HG02678 (cell line): ENCODE measurements at regions not wholly inside any gene's neighbourhood (a gene's known extent, or its start where the extent isn't known, plus 50 kb on each side); places are given as distances from the start of the nearest gene placed in this dataset.

ENCODE experiments used
- ATAC-seq: cut with Tn5 transposase; IDR thresholded peaks from one replicate; pipeline ENCODE4 v1.9.1; 2021; ENCODE audit warnings: mild to moderate bottlenecking, moderate library complexity; ENCODE audit not compliant: unreplicated experiment

- no peak for ATAC-seq
Observed at GRCh38 chr13:85243831-85244230, 555.4 kb downstream of the SLITRK6 start.

- no peak for ATAC-seq
Observed at GRCh38 chr13:85241060-85241459, 558.2 kb downstream of the SLITRK6 start.

GRCh38 chr13:85236413-85236812 lies 562.8 kb downstream of the SLITRK6 start:
- no peak for ATAC-seq

GRCh38 chr13:85230691-85231093 lies 568.5 kb downstream of the SLITRK6 start:
- no peak for ATAC-seq

GRCh38 chr13:85228692-85229091 lies 570.5 kb downstream of the SLITRK6 start:
- no peak for ATAC-seq

DNA sequence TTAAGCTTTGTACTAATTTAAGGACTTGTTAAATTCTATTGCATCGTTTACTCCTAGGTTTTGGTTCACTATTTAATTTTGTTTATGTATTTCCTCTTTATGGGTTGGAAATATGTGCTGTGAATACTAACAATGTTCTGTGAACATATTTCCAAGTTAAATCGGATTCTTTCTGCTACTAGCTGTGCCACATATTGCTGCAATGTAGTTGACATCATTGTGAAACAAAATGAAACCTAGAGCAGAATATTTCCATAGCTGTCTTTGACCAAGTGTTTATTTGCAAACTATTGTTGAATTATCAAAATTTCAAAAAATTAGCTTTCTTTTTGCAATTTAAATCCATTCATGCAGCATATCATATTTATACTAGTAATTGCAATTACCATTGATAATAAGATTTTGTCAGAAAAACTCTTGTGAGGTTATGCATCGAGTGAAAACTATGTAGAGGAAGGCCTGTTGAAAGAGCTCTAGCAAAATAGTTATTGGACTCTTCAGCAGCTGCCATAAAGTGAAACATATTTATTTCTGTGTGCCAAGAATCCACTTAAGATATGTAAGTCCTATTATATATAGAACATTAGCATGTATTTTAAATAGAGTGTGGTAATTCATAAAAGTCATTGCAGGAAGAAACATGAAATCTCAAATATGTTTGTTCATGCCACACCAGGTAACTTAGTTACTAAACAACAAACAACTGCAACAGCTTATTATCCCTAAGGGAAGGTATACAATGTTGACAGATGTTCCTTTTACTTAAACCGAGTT lies 575.1 kb downstream of the SLITRK6 start:
- ATAC-seq = no peak

- no peak for ATAC-seq
Observed at GRCh38 chr13:85216576-85216975, 582.6 kb downstream of the SLITRK6 start.

GRCh38 chr13:85212692-85213091 lies 586.5 kb downstream of the SLITRK6 start:
- ATAC-seq = no peak

- ATAC-seq = no peak
Observed at GRCh38 chr13:85204668-85205344, 594.4 kb downstream of the SLITRK6 start.

DNA sequence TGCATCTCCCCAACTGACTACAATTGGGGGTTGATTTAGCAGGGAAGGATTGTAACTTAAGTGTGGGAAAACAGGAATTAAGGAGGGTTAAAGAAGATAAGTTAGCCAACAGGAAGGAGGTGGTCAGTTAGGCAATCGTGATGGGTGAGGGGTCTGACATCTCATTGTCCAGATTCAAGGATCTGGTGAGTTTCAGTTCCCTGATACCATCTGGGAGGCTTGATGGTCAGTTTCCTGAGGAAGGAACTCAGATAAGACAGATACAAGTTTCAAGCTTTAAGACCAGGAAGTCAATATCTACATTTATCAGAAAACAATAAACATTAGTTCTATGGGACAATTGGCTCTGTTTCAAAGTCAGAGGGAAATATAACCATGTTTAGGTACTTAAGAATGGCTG lies 601.8 kb downstream of the SLITRK6 start:
- no peak for ATAC-seq

- ATAC-seq = no peak
Observed at GRCh38 chr13:85194482-85194881, 604.7 kb downstream of the SLITRK6 start.

DNA sequence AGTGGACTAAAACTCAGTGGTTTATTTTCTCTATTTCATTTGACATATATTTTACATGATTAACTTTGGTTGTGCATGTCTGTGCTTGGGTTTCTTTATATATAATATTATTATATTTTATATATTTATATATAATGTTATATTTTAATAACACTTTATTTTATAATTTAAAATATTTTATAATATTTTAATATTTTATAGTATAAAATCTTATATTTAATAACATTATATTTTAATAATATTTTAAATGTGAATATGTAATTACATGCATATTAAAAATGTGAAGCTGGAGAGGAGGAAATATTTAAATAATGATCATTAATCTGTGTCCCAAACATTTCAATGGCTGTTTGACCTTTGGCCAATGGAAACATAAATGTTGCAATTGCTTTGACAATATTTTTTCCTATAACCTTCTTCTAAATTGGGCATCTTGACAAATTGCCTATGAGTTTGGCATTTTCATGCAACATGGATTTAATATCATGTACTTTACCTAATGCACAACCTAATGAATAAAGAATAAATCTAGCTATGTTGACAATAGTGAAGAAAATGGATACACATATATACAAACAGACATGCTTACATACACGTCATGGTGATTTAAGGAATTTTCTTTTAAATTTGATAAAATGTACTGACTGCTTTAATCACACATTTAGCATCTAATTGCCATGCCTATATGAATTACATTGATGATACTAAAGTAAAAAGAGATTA lies 607.1 kb downstream of the SLITRK6 start:
- ATAC-seq = no peak

- no peak for ATAC-seq
Observed at GRCh38 chr13:85186356-85187045, 612.7 kb downstream of the SLITRK6 start.

DNA sequence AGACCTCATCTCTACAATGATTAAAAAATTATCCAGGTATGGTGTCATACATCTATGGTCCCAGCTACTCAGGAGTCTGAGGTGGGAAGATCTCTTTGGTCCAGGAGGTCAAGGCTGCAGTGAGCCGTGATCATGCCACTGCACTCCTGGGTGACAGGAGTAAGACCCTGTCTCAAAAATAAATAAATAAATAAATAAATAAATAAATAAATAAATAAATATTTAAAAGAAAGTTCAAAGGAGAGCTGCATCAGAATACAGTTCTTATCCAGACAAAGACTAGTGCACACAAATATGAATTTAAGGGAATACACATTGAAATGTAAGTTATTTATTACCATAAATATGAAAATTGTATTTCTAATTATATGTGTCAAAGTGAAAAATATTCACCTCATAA lies 624.9 kb downstream of the SLITRK6 start:
- no peak for ATAC-seq

- no peak for ATAC-seq
Observed at GRCh38 chr13:85170372-85170771, 628.8 kb downstream of the SLITRK6 start.

GRCh38 chr13:85166891-85167290 lies 632.3 kb downstream of the SLITRK6 start:
- ATAC-seq = no peak

- ATAC-seq = no peak
Observed at GRCh38 chr13:85163063-85163462, 636.2 kb downstream of the SLITRK6 start.

- no peak for ATAC-seq
Observed at GRCh38 chr13:85148009-85148408, 651.2 kb downstream of the SLITRK6 start.

DNA sequence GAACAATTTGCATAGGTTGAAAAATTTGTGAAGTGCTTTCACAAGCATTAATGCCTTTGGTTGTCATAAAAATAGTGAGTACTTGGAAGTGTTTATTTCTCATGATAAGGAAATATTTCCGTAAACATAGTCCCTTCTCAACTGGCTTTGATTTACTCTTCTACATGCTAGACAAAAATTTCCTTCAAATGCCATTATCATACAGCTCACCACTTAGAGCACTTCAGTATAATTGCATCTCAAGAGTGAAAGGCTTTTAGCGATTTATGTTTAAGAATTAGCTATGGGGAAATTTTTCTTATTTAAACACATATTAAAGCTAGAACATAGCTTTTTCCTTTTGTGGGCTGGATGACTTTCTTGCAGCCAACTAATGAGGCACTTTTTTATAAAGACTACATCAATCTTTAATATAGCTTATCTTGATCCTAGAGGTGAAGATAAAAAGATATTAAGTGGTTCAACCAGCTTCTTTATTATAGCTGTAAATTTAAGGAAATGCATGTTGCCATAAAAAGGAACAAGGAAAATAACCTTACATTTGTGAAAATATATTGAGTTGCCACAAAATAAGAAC lies 656.8 kb downstream of the SLITRK6 start:
- no peak for ATAC-seq

DNA sequence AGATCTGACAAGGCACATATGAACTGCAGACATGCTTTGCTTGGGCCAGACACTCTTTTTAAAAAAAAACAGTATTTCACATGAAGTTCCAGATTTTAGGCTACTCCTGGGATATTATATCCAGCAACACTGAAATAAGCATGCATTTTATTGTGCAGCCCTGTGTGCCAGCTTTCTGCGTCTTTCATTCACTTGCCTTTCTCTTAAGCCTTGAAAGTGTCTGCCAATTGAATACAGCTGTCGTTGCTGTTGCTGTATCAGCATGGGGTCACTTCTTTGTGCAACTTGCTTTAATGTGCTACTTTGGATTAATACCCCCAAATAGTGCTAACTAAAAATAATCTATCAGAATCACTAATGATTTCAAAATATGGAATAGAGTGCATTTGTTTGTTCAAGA lies 657.8 kb downstream of the SLITRK6 start:
- no peak for ATAC-seq

GRCh38 chr13:85140192-85140591 lies 659.0 kb downstream of the SLITRK6 start:
- ATAC-seq = no peak
